Memory B cell (primary cell): ENCODE measurements at regions not wholly inside any gene's neighbourhood (a gene's known extent, or its start where the extent isn't known, plus 50 kb on each side); places are given as distances from the start of the nearest gene placed in this dataset.
"Not testable (repeated sequence)": the region's sequence is repeated elsewhere in the genome, so short reads cannot be mapped to it uniquely, and the experiment has no call there.

Source experiments
- ATAC-seq: fragments of 150-1000 bp; cut with Tn5 transposase; 2 replicates; pipeline ENCODE4 v1.10.0; 2021; ENCODE audit warnings: low read depth, mild to moderate bottlenecking, moderate library complexity
- DNase-seq, 2 donors: peaks; one replicate each; pipeline ENCODE4 v3.0.0; 2022; ENCODE audit warnings: low spot score in 2 of 2
- H3K27ac Mint-ChIP-seq: one replicate; pipeline ENCODE4 v1.8.0; 2022; ENCODE audit warnings: mild to moderate bottlenecking, moderate library complexity, mixed read lengths
- H3K27me3 Mint-ChIP-seq: one replicate; pipeline ENCODE4 v1.8.0; 2022; ENCODE audit warnings: mixed read lengths
- H3K36me3 Mint-ChIP-seq: one replicate; pipeline ENCODE4 v1.8.0; 2022; ENCODE audit warnings: mild to moderate bottlenecking, mixed read lengths
- H3K4me1 Mint-ChIP-seq: one replicate; pipeline ENCODE4 v1.8.0; 2022; ENCODE audit warnings: mixed read lengths
- H3K4me3 Mint-ChIP-seq: one replicate; pipeline ENCODE4 v1.8.0; 2022; ENCODE audit warnings: mild to moderate bottlenecking, moderate library complexity, mixed read lengths
- H3K9me3 Mint-ChIP-seq: one replicate; pipeline ENCODE4 v1.8.0; 2022; ENCODE audit warnings: mixed read lengths

GRCh38 chr2:61677942-61678341, 139.8 kb upstream of the XPO1 start:
- ATAC-seq (no peak), DNase-seq (no peak)
- Mint-ChIP-seq H3K4me1 (no peaks in the 10 kb centered on the region), H3K4me3 (no peak overlapping the region), H3K27ac (no peak overlapping the region), H3K36me3 (peaks cover 16% of the 10 kb centered on the region), H3K27me3 (no peaks in the 10 kb centered on the region), H3K9me3 (peaks cover 16% of the 10 kb centered on the region)

GRCh38 chr2:61677306-61677705, 139.2 kb upstream of the XPO1 start:
- ATAC-seq (no peak), DNase-seq (no peak)
- Mint-ChIP-seq H3K9me3 (peaks cover 16% of the 10 kb centered on the region), H3K27me3 (no peaks in the 10 kb centered on the region), H3K36me3 (peaks cover 16% of the 10 kb centered on the region), H3K27ac (no peak overlapping the region), H3K4me1 (no peaks in the 10 kb centered on the region), H3K4me3 (no peak overlapping the region)

DNA sequence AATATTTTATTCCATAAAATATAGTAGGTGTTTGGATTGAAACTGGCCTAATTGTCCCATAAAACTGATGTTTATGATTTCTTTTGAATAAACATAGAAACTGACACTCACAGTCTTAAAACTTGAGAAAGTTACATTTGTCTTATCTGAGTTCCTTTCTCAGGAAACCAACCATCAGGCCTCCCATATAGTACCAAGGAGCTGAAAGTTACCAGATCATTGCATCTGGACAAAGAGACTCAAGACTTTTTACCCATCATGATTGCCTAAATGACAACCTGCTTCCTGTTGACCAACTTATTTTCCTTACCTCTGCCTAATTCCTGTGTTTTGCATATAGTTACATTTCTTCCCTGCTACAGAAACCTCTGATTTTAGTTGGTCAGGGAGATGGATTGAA, 137.0 kb upstream of the XPO1 start:
- H3K4me3 Mint-ChIP-seq: no peak overlapping the region
- H3K9me3 Mint-ChIP-seq: peaks cover 16% of the 10 kb centered on the region
- H3K27me3 Mint-ChIP-seq: no peaks in the 10 kb centered on the region
- peaks cover 16% of the 10 kb centered on the region for H3K36me3 Mint-ChIP-seq
- peaks cover 9% of the 10 kb centered on the region for H3K4me1 Mint-ChIP-seq
- DNase-seq: no peak
- H3K27ac Mint-ChIP-seq: no peak overlapping the region
- no peak for ATAC-seq

- no peak for DNase-seq
- Mint-ChIP-seq H3K4me3 (peak overlapping the region; percentile 27), H3K36me3 (peaks cover 14% of the 10 kb centered on the region), H3K27ac (no peak overlapping the region), H3K27me3 (peaks cover 3% of the 10 kb centered on the region), H3K9me3 (peaks cover 13% of the 10 kb centered on the region), H3K4me1 (peaks cover 10% of the 10 kb centered on the region)
- no peak for ATAC-seq
Measured at GRCh38 chr2:61671561-61672315, 133.6 kb upstream of the XPO1 start.

- ATAC-seq: peak; percentile 31
- peak overlapping the region; percentile 81 for H3K27ac Mint-ChIP-seq
- peaks cover 10% of the 10 kb centered on the region for H3K4me1 Mint-ChIP-seq
- peaks cover 3% of the 10 kb centered on the region for H3K27me3 Mint-ChIP-seq
- peaks cover 10% of the 10 kb centered on the region for H3K9me3 Mint-ChIP-seq
- no peak for DNase-seq
- H3K36me3 Mint-ChIP-seq: peaks cover 10% of the 10 kb centered on the region
- peak overlapping the region; percentile 73 for H3K4me3 Mint-ChIP-seq
Measured at GRCh38 chr2:61670591-61671501, 132.7 kb upstream of the XPO1 start.

- no peak for ATAC-seq
- H3K4me3 Mint-ChIP-seq: no peak overlapping the region
- no peak overlapping the region for H3K27ac Mint-ChIP-seq
- no peak for DNase-seq
- H3K9me3 Mint-ChIP-seq: no peaks in the 10 kb centered on the region
- no peaks in the 10 kb centered on the region for H3K36me3 Mint-ChIP-seq
- H3K4me1 Mint-ChIP-seq: no peaks in the 10 kb centered on the region
- peaks cover 3% of the 10 kb centered on the region for H3K27me3 Mint-ChIP-seq
Measured at GRCh38 chr2:61664190-61664589, 126.0 kb upstream of the XPO1 start.

DNA sequence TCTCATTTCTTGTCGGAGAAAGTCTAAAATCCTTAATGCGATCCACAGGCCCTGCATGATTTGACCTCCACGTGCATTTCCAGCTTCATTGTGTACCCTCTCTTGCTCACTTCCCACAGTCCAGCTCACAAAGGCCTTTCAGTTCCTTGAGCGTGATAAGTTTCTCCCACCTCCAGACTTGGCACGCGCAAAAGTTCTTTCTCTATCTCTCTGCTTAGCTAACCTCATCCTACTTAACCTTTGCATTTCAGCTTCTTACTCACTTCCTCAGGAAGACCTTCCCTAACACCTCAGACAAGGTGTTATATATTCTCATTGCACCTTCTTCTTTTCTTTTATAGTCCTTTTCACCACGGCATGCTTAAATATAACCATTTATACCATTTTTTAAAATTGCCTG, 124.8 kb upstream of the XPO1 start:
- ATAC-seq (no peak), DNase-seq (no peak)
- no peaks in the 10 kb centered on the region for H3K4me1 Mint-ChIP-seq
- H3K4me3 Mint-ChIP-seq: no peak overlapping the region
- no peaks in the 10 kb centered on the region for H3K9me3 Mint-ChIP-seq
- H3K27me3 Mint-ChIP-seq: peaks cover 3% of the 10 kb centered on the region
- no peaks in the 10 kb centered on the region for H3K36me3 Mint-ChIP-seq
- H3K27ac Mint-ChIP-seq: no peak overlapping the region

GRCh38 chr2:61660511-61661388, 122.6 kb upstream of the XPO1 start:
- ATAC-seq (no peak), DNase-seq (no peak)
- H3K36me3 Mint-ChIP-seq: no peaks in the 10 kb centered on the region
- no peaks in the 10 kb centered on the region for H3K9me3 Mint-ChIP-seq
- no peaks in the 10 kb centered on the region for H3K4me1 Mint-ChIP-seq
- no peak overlapping the region for H3K27ac Mint-ChIP-seq
- H3K4me3 Mint-ChIP-seq: no peak overlapping the region
- no peaks in the 10 kb centered on the region for H3K27me3 Mint-ChIP-seq

DNA sequence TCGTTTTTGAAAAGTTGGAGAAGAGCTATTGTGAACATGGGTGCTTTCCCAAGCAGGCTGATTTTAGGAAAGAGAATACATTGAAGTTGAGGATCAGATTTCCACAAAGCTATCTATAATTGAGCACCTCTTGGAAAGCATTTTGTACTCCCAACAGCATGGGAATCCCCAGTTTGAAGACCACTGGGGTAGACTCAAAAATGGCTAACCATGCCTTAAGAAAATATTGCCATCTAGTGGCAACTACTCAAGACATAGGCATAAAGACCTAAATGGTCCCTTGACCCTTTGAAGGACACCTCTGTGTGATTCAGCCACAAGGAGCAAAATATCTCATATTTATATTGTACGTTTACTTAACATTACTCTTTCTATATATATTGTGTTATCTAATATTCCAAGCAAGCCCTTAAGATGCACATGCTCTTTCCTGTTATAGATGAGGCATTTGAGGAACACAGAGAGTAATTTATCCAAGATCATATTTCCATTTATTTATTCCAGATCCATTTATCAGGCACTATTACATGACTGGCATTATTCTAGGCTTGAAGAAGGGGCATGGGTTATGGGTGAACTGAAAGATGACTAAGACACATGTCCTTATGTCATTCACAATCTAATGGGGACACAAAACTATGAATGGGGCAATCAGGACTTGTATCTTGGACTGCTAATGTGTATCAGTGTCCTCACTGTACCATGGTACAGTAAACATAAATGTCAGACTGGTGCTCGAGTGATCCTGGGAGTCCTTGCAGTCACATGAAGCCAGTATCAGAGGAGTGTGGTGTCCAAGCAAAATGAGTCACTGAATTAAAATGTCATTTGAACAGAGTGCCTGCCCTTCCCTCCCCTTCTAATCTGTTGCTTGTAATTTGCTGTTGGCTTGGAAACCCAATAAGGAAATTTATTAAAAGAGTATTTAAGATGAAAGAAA, 121.0 kb upstream of the XPO1 start:
- H3K27me3 Mint-ChIP-seq: no peaks in the 10 kb centered on the region
- ATAC-seq (peak; percentile 41), DNase-seq (no peak)
- no peaks in the 10 kb centered on the region for H3K9me3 Mint-ChIP-seq
- H3K4me1 Mint-ChIP-seq: no peaks in the 10 kb centered on the region
- H3K36me3 Mint-ChIP-seq: no peaks in the 10 kb centered on the region
- H3K4me3 Mint-ChIP-seq: no peak overlapping the region
- H3K27ac Mint-ChIP-seq: no peak overlapping the region

DNA sequence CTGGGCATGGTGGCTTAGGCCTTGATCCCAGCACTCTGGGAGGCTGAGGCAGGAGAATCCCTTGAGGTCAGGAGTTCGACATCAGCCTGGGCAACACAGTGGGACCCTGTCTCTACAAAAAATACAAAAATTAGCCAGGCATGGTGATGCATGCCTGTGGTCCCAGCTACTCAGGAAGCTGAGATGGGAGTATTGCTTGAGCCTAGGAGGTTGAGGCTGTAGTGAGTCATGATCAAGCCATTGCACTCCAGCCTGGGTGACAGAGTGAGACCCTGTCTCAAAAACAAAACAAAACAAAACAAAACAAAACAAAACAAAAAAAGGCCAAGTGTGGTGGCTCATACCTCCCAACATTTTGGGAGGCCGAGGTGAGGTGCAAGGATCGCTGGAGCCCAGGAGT, 111.8 kb upstream of the XPO1 start:
- not testable (repeated sequence) for ATAC-seq, H3K4me1 Mint-ChIP-seq, H3K4me3 Mint-ChIP-seq, H3K9me3 Mint-ChIP-seq, H3K27me3 Mint-ChIP-seq, H3K36me3 Mint-ChIP-seq, DNase-seq, H3K27ac Mint-ChIP-seq

GRCh38 chr2:61649021-61649420, 110.9 kb upstream of the XPO1 start:
- H3K9me3 Mint-ChIP-seq: no peaks in the 10 kb centered on the region
- H3K36me3 Mint-ChIP-seq: peaks cover 3% of the 10 kb centered on the region
- ATAC-seq (no peak), DNase-seq (no peak)
- no peak overlapping the region for H3K4me3 Mint-ChIP-seq
- no peaks in the 10 kb centered on the region for H3K27me3 Mint-ChIP-seq
- no peak overlapping the region for H3K27ac Mint-ChIP-seq
- no peaks in the 10 kb centered on the region for H3K4me1 Mint-ChIP-seq

- Mint-ChIP-seq H3K27ac (no peak overlapping the region), H3K4me1 (no peaks in the 10 kb centered on the region), H3K36me3 (peaks cover 3% of the 10 kb centered on the region), H3K9me3 (no peaks in the 10 kb centered on the region), H3K27me3 (no peaks in the 10 kb centered on the region), H3K4me3 (no peak overlapping the region)
- DNase-seq: no peak
- no peak for ATAC-seq
Measured at GRCh38 chr2:61647044-61647443, 108.9 kb upstream of the XPO1 start.

DNA sequence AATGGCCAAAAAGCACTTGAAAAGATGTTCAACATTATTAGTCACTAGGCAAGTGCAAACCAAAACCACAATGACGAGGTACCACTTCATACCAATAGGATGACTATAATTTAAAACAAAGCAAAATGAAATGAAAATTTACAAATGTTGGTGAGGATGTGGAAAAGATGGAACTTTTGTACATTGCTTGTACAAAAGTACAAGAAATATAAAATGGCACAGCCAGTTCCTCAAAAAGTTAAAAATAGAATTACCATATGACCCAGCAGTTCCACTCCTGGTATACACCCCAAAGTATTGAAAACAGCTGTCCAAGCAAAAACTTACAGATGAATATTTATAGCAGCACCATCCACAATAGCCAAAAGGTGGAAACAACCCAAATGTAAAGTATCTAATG, 107.8 kb upstream of the XPO1 start:
- Mint-ChIP-seq H3K27me3 (no peaks in the 10 kb centered on the region), H3K9me3 (no peaks in the 10 kb centered on the region), H3K27ac (no peak overlapping the region), H3K4me3 (no peak overlapping the region), H3K4me1 (no peaks in the 10 kb centered on the region), H3K36me3 (peaks cover 3% of the 10 kb centered on the region)
- ATAC-seq: no peak
- DNase-seq: no peak
